Body of pancreas (tissue), 4 donors: ENCODE measurements at regions not wholly inside any gene's neighbourhood (a gene's known extent, or its start where the extent isn't known, plus 50 kb on each side); places are given as distances from the start of the nearest gene placed in this dataset.

Source experiments
- ATAC-seq: fragments of 150-250 bp; one replicate; pipeline ENCODE4 v1.9.1; 2016
- DNase-seq, 4 donors: peaks; one replicate each; pipeline ENCODE4 v3.0.0-alpha.2; 2019
- H3K27ac ChIP-seq, 4 donors: fragments of 200-600 bp; sonication (generic); 1 replicate in 3 of 4; 2 replicates in 1 of 4; pipeline versions ENCODE4 v1.5.1 to v1.6.1; 2016 to 2019; ENCODE audit warnings: mild to moderate bottlenecking in 1 of 4, mixed read lengths in 1 of 4, moderate library complexity in 1 of 4
- H3K27me3 ChIP-seq, 2 donors: fragments of 200-600 bp; sonication (generic); one replicate each; pipeline ENCODE4 v1.6.0; 2016; ENCODE audit warnings: mild to moderate bottlenecking in 1 of 2
- H3K36me3 ChIP-seq, 2 donors: fragments of 200-600 bp; sonication (generic); replicated peaks in 1 of 2; 2 replicates each; pipeline ENCODE4 v1.5.1; 2016; ENCODE audit warnings: low read depth in 2 of 2; ENCODE audit not compliant: insufficient read depth in 1 of 2
- H3K4me1 ChIP-seq: fragments of 200-600 bp; sonication (generic); one replicate; pipeline ENCODE4 v1.6.0; 2016
- H3K4me3 ChIP-seq, 2 donors: fragments of 200-600 bp; sonication (generic); 1 replicate in 1 of 2; 2 replicates in 1 of 2; pipeline ENCODE4 v1.5.1; 2016 to 2019
- H3K9me3 ChIP-seq, 3 donors: fragments of 200-600 bp; sonication (generic); 1 replicate in 2 of 3; 2 replicates in 1 of 3; pipeline ENCODE4 v1.5.1; 2016
- CTCF ChIP-seq, 7 experiments: fragments of 450-650 bp in 4 of 7; fragments of 200-600 bp in 3 of 7; sonication (generic) in 3 of 7; IDR thresholded peaks; one replicate each; pipeline ENCODE4 v1.5.1; 2016 to 2019; ENCODE audit warnings: antibody characterized with exemption in 7 of 7
- POLR2A ChIP-seq, 3 donors: fragments of 450-650 bp; IDR thresholded peaks; one replicate each; pipeline ENCODE4 v1.6.1; 2016; ENCODE audit warnings: antibody characterized with exemption in 3 of 3, mild to moderate bottlenecking in 2 of 3
- WGBS, 2 donors: methylation state at CpG; one replicate each; pipeline ENCODE4 v1.1.5; 2017; 5-methylcytosine and 5-hydroxymethylcytosine counted together
- intact Hi-C: fragments of 100-400 bp; cut with DNase I; formaldehyde crosslinking; loops from one replicate; pipeline ENCODE4 v1.15.1; 2023

GRCh38 chr11:22974251-22974650, 114.0 kb upstream of the CCDC179 start:
- no peak for TF ChIP-seq CTCF (IDR thresholded peaks at IDR 0.05)
- no peak for TF ChIP-seq POLR2A (IDR thresholded peaks at IDR 0.05)
- Histone ChIP-seq H3K4me1 (peaks cover 11% of the 10 kb centered on the region), H3K4me3 (no peak overlapping the region), H3K27ac (no peak overlapping the region), H3K27me3 (no peaks in the 10 kb centered on the region), H3K9me3 (no peaks in the 10 kb centered on the region), H3K36me3 (no peaks in the 10 kb centered on the region)
- intact Hi-C loops, result no loop called here
- ATAC-seq (no peak), DNase-seq (no peak)
- WGBS, 2 donors, result 79 to 92% methylated on average over 3 of the region's 3 CpGs

GRCh38 chr11:22976146-22976545, 115.9 kb upstream of the CCDC179 start:
- Histone ChIP-seq H3K9me3 (no peaks in the 10 kb centered on the region), H3K27ac (peak overlapping the region in 1 of 4 donors; percentile 6), H3K36me3 (no peaks in the 10 kb centered on the region), H3K27me3 (no peaks in the 10 kb centered on the region), H3K4me1 (peaks cover 15% of the 10 kb centered on the region), H3K4me3 (no peak overlapping the region)
- peak; percentile 99 for ATAC-seq
- DNase-seq, result peak; percentile 74 to 83 (median 82)
- intact Hi-C loops, result no loop called here
- 33 to 34% methylated on average over 3 of the region's 3 CpGs for WGBS, 2 donors
- TF ChIP-seq CTCF (IDR thresholded peaks at IDR 0.05) (peak in 2 of 7 experiments; percentile 14 to 26), POLR2A (IDR thresholded peaks at IDR 0.05) (no peak)

- no peak overlapping the region for H3K27ac ChIP-seq
- no peak overlapping the region for H3K4me3 ChIP-seq
- no peaks in the 10 kb centered on the region for H3K36me3 ChIP-seq
- 69 to 85% methylated on average over 4 of the region's 4 CpGs for WGBS, 2 donors
- DNase-seq (no peak), ATAC-seq (no peak)
- H3K9me3 ChIP-seq, result no peaks in the 10 kb centered on the region
- TF ChIP-seq POLR2A (IDR thresholded peaks at IDR 0.05) (no peak), CTCF (IDR thresholded peaks at IDR 0.05) (no peak)
- intact Hi-C loops, result no loop called here
- no peaks in the 10 kb centered on the region for H3K27me3 ChIP-seq
- H3K4me1 ChIP-seq, result peaks cover 7% of the 10 kb centered on the region
Observed at GRCh38 chr11:22982903-22983302, 122.6 kb upstream of the CCDC179 start.

- H3K27ac ChIP-seq, result no peak overlapping the region
- 77 to 82% methylated on average over 2 of the region's 2 CpGs for WGBS, 2 donors
- no peaks in the 10 kb centered on the region for H3K36me3 ChIP-seq
- peaks cover 7% of the 10 kb centered on the region for H3K4me1 ChIP-seq
- H3K9me3 ChIP-seq, result no peaks in the 10 kb centered on the region
- ATAC-seq (no peak), DNase-seq (no peak)
- no peak overlapping the region for H3K4me3 ChIP-seq
- no peaks in the 10 kb centered on the region for H3K27me3 ChIP-seq
- TF ChIP-seq POLR2A (IDR thresholded peaks at IDR 0.05), result no peak
- TF ChIP-seq CTCF (IDR thresholded peaks at IDR 0.05), result no peak
- intact Hi-C loops, result no loop called here
Observed at GRCh38 chr11:22984045-22984444, 123.8 kb upstream of the CCDC179 start.

GRCh38 chr11:22989371-22989770, 129.1 kb upstream of the CCDC179 start:
- H3K4me1 ChIP-seq, result peaks cover 7% of the 10 kb centered on the region
- TF ChIP-seq POLR2A (IDR thresholded peaks at IDR 0.05) (no peak), CTCF (IDR thresholded peaks at IDR 0.05) (no peak)
- 4 to 14% methylated on average over 1 of the region's 1 CpG for WGBS, 2 donors
- no peak for ATAC-seq
- no peaks in the 10 kb centered on the region for H3K36me3 ChIP-seq
- no peak for DNase-seq
- peaks cover 0 to 10% (median 0%) of the 10 kb centered on the region in 3 donors for H3K9me3 ChIP-seq
- H3K27me3 ChIP-seq, result no peaks in the 10 kb centered on the region
- H3K4me3 ChIP-seq, result no peak overlapping the region
- intact Hi-C loops, result no loop called here
- H3K27ac ChIP-seq, result no peak overlapping the region
